ENCODE measurements at regions not wholly inside any gene's neighbourhood (a gene's known extent, or its start where the extent isn't known, plus 50 kb on each side); places are given as distances from the start of the nearest gene placed in this dataset.

DNA sequence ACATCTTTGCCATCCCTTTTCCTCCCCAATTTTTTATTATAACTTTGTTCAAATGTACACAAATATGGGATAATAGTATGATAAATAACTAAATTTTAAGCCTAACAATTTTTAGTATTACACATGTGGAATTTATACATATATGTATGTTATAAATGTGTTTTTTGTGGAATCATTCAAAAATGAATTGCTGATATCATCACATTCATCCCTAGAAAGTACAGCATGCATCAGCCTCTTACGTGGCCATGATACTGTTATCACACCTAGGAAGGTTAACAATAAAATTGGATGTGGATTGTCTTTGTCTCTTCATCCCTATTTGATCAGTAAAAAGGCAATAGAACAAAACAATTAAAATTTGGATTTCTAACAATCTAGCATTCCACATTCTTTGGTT is 73.7 kb upstream of the DAP start:
- TF ChIP-seq, protein P1, sequence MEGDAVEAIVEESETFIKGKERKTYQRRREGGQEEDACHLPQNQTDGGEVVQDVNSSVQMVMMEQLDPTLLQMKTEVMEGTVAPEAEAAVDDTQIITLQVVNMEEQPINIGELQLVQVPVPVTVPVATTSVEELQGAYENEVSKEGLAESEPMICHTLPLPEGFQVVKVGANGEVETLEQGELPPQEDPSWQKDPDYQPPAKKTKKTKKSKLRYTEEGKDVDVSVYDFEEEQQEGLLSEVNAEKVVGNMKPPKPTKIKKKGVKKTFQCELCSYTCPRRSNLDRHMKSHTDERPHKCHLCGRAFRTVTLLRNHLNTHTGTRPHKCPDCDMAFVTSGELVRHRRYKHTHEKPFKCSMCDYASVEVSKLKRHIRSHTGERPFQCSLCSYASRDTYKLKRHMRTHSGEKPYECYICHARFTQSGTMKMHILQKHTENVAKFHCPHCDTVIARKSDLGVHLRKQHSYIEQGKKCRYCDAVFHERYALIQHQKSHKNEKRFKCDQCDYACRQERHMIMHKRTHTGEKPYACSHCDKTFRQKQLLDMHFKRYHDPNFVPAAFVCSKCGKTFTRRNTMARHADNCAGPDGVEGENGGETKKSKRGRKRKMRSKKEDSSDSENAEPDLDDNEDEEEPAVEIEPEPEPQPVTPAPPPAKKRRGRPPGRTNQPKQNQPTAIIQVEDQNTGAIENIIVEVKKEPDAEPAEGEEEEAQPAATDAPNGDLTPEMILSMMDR (IDR thresholded peaks at IDR 0.05): no peak
- TF ChIP-seq EZH2 (IDR thresholded peaks at IDR 0.05): no peak
